ENCODE measurements at regions not wholly inside any gene's neighbourhood (a gene's known extent, or its start where the extent isn't known, plus 50 kb on each side); places are given as distances from the start of the nearest gene placed in this dataset.
A peak's percentile ranks its signal among the peaks of the same experiment; 100 is the strongest.
"Not testable (repeated sequence)": the region's sequence is repeated elsewhere in the genome, so short reads cannot be mapped to it uniquely, and the experiment has no call there.

DNA sequence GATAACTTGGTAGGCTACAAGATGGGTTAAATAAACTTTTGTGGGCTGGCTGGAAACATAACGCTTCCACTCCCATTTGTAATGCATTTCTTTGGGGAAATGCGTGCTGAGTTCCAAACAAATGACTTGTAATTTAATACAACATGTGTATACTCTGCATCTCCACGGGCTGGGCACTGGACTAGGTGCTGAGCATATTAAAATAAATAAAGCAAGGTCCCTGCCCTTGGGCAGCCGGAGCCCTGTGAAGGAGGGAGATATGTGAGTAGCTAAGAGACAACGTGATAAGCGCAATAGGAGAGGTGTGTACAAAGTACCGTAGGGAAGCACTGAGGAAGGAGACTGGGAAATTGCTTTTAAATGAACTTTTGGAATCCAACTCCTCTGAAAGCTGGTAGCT lies 147.2 kb upstream of the RBPJ start:
- DNase-seq (ENCODE audit: low read depth in 3 of 3, low spot score in 1 of 3): no peak

DNA sequence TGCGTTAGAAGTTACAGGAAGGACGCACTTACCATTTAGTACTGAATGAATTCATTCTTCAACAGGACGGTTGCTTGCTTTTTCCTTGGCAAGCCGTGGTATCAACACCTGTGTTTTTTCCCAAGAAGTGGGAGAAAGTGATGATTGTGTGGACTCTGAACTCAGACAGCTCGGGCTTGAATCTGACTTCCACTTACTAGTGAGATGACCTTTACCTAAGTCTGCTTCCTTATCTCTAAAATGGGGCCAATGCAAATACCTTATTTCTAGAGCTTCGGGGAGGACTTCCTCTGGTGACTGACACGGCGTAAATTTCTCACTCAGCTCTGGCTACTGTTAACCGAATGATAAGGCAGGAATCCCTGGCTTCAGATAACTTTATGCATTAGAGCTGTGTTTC lies 146.8 kb upstream of the RBPJ start:
- DNase-seq (ENCODE audit: low read depth in 3 of 3, low spot score in 1 of 3): no peak

DNA sequence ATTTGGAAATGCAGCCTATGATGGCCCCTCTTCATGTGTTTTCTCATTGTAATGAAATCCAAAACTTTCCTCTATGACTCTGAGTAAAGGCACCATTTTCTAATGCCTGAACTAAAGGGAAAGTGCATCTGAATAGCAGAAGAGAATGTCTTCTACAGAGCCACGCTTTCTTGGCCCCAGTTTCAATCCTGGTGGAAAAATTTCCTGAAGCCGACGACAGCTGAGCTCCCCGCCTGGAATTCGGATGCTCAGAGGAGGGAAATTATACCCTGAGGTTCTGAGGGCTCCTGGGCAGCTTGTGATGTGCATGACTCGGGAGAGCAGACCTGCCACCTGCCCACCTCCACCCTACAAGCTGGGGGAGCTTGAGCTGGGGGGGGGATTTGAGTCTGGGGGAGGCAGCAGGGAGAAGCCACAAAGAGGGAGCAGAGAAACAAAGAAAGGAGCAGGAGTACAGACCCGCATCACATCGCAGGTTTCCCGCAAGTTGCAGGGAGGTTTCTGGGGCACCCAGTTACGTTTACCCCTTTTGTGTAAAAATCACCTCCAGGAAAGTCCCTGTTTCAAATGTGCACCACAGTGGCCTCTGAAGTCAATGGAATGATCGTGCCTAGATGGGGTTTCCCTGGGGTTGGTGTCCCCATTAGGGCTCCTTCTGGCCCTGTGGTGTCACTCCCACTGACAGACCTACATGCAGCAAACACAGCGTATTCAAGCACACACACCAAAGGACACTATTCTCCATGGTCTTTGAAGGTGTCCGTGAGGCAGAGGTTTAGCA lies 145.6 kb upstream of the RBPJ start:
- DNase-seq (ENCODE audit: low read depth in 3 of 3, low spot score in 1 of 3): peak in 1 of 3 donors; percentile 12

DNA sequence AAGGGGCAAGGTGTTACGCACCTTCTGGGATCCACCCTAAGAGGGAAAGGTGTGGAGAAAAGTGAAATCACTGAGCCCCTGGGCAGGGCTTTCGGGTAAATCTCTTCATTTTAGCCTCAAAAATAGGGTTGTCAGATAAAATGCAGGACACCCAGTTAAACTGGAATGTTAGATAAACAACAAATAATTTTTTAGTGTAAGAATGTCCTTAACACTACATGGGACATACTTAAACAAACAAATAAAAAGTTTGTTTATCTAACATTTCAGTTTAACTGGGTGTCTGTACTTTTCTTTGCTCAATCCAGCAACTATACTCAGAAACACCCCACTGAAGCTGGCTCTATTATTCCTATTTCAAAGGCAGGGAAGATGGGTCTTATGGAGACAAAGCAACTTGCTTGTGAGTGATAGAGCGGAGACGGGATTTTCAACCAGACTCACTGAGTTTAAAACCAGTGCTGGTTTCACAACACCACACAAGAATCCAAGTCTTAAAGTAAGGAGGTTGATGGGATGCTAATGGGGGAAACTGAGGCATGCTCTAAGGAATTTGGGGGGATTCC lies 144.8 kb upstream of the RBPJ start:
- no peak for DNase-seq (ENCODE audit: low read depth in 3 of 3, low spot score in 1 of 3)

- DNase-seq (ENCODE audit: low read depth in 3 of 3, low spot score in 1 of 3): no peak
These were observed 144.1 kb upstream of the RBPJ start for GRCh38 chr4:26176598-26177149.

DNA sequence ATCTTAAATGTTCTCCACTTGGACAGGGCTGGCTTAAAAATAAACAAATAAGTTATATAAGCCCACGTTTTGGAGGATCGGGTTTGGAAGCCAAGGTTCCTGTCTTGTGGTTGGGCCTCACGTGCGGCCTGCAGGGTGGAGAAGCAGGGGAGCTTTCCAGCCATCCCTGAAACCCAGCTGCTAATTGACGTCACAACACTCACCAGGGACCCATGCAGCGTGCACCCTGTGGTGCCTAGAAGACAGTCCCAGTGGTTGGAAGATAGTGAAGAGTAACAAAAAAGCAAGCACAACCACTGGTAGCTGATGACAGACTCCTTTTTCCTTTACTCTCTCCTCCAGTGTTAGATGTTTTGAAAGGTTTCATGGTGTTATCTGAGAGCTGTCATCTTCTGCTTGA lies 142.0 kb upstream of the RBPJ start:
- DNase-seq (ENCODE audit: low read depth in 3 of 3, low spot score in 1 of 3): no peak

DNA sequence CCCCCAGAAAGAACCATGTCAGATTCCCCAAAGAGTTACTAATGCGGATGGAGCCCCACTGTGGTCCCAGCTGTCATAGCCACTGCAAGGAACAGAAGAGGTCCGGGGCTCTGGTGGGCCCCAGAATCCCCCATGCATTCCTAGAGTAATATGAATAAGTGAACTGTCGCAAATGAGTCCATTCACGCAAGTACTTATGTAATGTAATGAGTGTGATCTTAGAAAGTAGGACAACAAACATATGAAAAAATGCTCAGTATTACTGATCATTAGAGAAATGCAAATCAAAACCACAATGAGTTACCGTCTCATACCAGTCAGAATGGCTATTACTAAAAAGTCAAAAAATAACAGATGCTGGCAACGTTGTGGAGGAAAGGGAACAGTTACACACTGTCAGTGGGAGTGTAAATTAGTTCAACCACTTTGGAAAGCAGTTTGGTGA lies 141.5 kb upstream of the RBPJ start:
- DNase-seq (ENCODE audit: low read depth in 3 of 3, low spot score in 1 of 3): no peak

GRCh38 chr4:26181616-26182015 lies 139.2 kb upstream of the RBPJ start:
- DNase-seq (ENCODE audit: low read depth in 3 of 3, low spot score in 1 of 3): no peak

DNA sequence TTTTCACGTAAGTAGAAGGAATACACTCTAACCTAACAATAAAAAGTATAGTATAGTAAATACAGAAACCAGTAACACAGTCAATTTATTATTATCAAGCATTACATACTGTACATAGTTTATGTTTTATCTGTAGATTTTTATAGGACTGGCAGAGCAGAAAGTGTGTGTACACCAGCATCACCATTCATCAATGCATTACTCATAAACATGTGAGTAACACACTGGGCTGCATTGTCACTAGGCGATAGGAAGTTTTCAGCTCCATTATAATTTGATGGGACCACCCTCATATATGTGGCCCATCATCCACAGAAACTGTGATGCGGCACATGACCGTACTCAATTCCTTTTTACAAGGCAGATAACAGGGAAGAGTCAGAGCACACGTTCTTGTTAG lies 137.8 kb upstream of the RBPJ start:
- no peak for DNase-seq (ENCODE audit: low read depth in 3 of 3, low spot score in 1 of 3)

DNA sequence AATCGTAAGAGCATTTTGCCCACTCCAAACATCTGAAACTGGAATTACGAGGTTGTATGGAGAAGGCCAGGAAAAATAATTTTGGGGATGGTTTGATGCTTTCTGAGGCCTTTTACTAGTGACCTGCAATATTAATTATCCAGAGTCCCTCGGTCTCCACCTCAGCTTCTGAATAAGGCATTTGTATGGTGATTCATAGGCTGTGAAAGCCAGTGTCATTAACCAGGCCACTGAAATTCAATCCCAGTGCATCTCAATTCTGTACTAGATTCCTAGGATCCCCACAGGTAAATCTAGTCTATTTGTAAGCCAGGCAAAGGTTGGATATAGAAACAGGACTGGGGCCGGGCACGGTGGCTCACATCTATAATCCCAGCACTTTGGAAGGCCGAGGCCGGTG lies 135.4 kb upstream of the RBPJ start:
- DNase-seq (ENCODE audit: low read depth in 3 of 3, low spot score in 1 of 3): no peak

DNA sequence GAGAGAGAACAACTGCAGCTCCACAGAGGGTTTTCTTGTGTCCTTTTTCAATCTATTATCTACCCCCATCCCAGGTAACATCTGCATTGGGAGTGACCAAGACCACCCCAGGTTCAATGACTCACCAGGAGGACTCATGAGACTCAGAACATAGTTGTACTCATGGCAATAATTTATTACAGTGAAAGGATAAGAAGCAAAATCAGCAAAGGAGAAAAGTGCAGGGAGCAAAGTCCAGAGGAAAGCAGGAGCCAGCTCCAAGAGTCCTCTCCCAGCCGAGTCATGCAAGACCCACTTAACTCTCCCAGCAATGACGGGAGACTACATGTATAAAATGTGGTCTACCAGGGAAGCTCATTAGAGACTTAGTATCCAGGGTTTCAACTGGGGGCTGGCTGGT lies 129.5 kb upstream of the RBPJ start:
- DNase-seq (ENCODE audit: low read depth in 3 of 3, low spot score in 1 of 3): no peak

DNA sequence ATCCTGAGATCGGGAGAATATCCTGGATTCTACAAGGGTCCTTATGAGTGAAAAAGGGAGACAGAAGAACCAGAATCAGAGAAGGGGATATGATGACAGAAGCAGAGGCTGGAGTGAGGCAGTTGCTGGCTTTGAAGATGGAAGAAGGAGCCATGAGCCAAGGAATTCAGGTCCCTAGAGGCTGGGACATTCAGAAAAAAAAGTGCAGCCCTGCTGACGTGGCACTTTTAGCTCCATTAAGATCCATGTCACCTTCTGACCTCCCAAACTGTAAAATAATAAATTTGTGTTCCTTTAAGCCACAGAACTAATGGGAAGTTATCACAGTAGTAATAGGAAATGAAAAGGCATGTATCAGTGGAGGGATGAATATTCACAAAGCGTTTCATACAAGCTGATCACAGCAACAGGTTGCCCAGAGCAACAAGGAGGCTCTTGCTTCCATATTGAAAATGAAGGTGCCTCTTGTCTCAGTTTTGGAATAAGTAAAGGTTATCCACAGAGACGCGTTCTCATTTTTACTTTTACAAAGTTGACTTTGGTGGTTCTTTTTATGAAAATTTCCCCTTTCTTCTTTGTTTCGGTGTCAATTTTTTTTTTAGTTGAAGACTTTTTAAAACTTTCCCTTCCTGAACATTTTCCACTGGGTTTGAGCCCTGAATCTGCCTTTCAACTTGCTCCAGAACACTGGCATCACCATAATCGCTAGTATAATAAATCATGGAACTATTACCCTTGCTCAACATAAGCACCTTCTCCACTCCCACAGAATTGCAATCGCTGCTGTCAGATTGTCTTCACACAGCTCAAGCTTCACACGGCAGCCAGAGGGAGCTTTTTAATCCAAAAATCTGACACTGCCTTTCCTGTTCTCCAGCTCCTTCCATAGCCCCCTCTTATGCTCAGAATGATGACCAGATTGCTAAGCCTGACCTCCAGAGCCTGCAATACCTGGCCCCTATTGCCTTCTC lies 127.6 kb upstream of the RBPJ start:
- no peak for DNase-seq (ENCODE audit: low read depth in 3 of 3, low spot score in 1 of 3)

DNA sequence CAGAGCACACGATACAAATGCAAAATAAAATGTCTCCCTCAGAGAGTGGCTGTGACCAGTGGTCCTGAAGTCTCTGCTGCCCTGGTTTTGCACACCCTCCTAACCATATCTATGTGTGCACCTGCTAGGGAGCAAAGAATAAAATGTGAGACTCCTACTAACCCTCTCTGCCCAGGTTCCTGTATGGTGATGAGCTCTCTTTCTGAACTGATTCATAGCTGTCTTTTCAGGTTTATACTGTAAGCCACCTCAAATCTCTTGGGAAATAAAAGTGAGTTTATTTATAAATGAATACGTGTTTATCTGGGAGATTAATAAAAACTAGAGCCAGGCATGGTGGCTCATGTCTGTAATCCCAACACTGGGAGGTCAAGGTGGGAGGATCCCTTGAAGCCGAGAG lies 126.0 kb upstream of the RBPJ start:
- DNase-seq (ENCODE audit: low read depth in 3 of 3, low spot score in 1 of 3): no peak

DNA sequence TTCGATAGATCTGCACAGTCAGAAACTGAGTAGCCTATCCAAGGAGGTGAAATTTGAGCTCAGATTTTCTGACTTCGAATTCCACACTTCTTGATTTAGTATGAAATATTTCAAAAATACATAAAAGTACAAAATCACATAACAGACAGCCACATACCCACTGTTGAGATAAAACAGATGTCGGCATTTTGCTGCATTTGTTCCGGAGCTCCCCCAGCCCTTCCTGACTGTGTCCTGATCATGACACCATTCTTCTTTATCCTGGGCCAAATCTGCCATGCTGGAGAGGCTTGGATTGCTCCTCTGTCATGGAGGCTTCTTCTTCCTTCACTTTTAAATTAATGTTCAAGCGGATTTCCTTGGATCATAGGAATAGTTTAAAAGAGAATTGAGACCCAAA lies 124.2 kb upstream of the RBPJ start:
- DNase-seq (ENCODE audit: low read depth in 3 of 3, low spot score in 1 of 3): no peak

- DNase-seq (ENCODE audit: low read depth in 3 of 3, low spot score in 1 of 3): peak; percentile 31 to 50 (median 44)
These were observed 123.6 kb upstream of the RBPJ start for GRCh38 chr4:26197018-26197779.

- not testable (repeated sequence) for DNase-seq (ENCODE audit: low read depth in 3 of 3, low spot score in 1 of 3)
These were observed 121.9 kb upstream of the RBPJ start for GRCh38 chr4:26198931-26199330.

- DNase-seq (ENCODE audit: low read depth in 3 of 3, low spot score in 1 of 3): no peak
These were observed 121.2 kb upstream of the RBPJ start for GRCh38 chr4:26199596-26199995.

DNA sequence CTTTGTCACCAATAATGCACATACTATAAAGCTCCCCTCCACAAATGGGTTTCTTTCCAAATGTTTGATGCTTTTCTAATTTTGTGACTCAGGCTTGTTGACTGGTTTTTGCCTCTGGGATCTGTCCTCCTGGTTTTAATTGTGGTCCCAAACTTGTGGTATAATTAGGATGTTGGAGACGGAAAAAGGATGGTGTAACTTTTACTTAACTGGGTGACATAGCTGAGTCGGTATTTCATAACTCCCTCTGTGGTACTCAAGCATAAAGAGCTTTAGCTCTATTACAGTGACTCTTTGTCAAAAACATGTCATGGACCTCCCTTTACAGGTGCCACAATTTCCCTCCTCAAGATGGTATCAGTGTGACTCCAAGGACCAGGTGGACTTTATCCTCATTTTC lies 119.7 kb upstream of the RBPJ start:
- no peak for DNase-seq (ENCODE audit: low read depth in 3 of 3, low spot score in 1 of 3)

- DNase-seq (ENCODE audit: low read depth in 3 of 3, low spot score in 1 of 3): no peak
These were observed 116.5 kb upstream of the RBPJ start for GRCh38 chr4:26204249-26204825.

GRCh38 chr4:26204911-26205370 lies 115.9 kb upstream of the RBPJ start:
- no peak for DNase-seq (ENCODE audit: low read depth in 3 of 3, low spot score in 1 of 3)
